Tibial nerve (tissue), 3 donors: ENCODE measurements at regions not wholly inside any gene's neighbourhood (a gene's known extent, or its start where the extent isn't known, plus 50 kb on each side); places are given as distances from the start of the nearest gene placed in this dataset.

ENCODE experiments used
- CTCF ChIP-seq, 5 experiments: fragments of 200-600 bp in 3 of 5; fragments of 450-650 bp in 2 of 5; sonication (generic) in 3 of 5; IDR thresholded peaks; one replicate each; pipeline ENCODE4 v1.5.1; 2016 to 2019; ENCODE audit warnings: antibody characterized with exemption in 5 of 5, mild to moderate bottlenecking in 3 of 5, moderate library complexity in 2 of 5
- POLR2A ChIP-seq, 2 donors: fragments of 450-650 bp; IDR thresholded peaks; one replicate each; pipeline ENCODE4 v1.6.1; 2017; ENCODE audit warnings: antibody characterized with exemption in 2 of 2, mild to moderate bottlenecking in 2 of 2, moderate library complexity in 2 of 2

GRCh38 chr1:79979346-79979745 lies 972.8 kb upstream of the ADGRL4 start:
- TF ChIP-seq POLR2A (IDR thresholded peaks at IDR 0.05), result no peak
- TF ChIP-seq CTCF (IDR thresholded peaks at IDR 0.05), result no peak
